ENCODE measurements at regions not wholly inside any gene's neighbourhood (a gene's known extent, or its start where the extent isn't known, plus 50 kb on each side); places are given as distances from the start of the nearest gene placed in this dataset.

DNA sequence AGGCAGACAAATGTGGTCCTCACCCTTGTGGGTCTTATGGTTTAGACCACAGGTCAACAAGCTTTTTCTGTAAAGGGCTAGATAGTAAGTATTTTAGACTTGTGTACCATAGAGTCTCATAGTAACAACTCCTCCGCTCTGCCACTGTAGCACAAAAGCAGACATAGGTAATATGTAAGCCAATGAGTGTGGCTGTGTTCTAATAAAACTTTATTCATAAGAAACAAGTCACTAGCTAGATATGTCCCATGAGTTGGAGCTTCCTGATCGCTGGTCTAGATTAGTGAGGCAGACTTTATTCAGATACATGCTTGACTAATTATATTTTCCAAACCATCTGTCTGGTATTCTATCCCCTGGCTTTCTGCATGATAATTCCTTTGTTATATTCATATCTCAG is 196.4 kb upstream of the TSHZ2 start:
- intact Hi-C loops (cut with micrococcal nuclease): no loop called here
- no peak overlapping the region for H2AFZ ChIP-seq (ENCODE audit: insufficient read depth, low read depth, low read length, poor library complexity, severe bottlenecking)
- H3K9me3 ChIP-seq (replicated peaks in 1 of 2; ENCODE audit: control insufficient read depth in 1 of 2, insufficient read depth in 1 of 2, low read length in 2 of 2): no peaks in the 10 kb centered on the region
- H3K4me3 ChIP-seq (replicated peaks in 1 of 3; ENCODE audit: low read depth in 2 of 3, low read length in 3 of 3): no peak overlapping the region
- no peak overlapping the region for H3K4me2 ChIP-seq (replicated peaks; ENCODE audit: extremely low read depth, low read length, poor library complexity, severe bottlenecking)
- H3K27me3 Mint-ChIP-seq (ENCODE audit: low read depth in 3 of 3): peaks cover 2 to 6% (median 3%) of the 10 kb centered on the region in 3 donors
- no peaks in the 10 kb centered on the region for H3K27me3 ChIP-seq (ENCODE audit: control insufficient read depth in 2 of 2, insufficient read depth in 2 of 2, low read length in 2 of 2)
- H3K27ac Mint-ChIP-seq: no peak overlapping the region
- 86% methylated on average over 1 of the region's 2 CpGs for WGBS (ENCODE audit: insufficient coverage)
- DNase-seq: no peak
- H3K4me1 Mint-ChIP-seq: no peaks in the 10 kb centered on the region
- H3K9ac ChIP-seq (ENCODE audit: insufficient read depth, low read length, poor library complexity, severe bottlenecking): no peak overlapping the region
- no peaks in the 10 kb centered on the region for H3K79me2 ChIP-seq (ENCODE audit: insufficient read depth, low read length)
- H3K9me3 Mint-ChIP-seq: no peaks in the 10 kb centered on the region
- no peak overlapping the region for H3K4me3 Mint-ChIP-seq
- no peaks in the 10 kb centered on the region for H3K36me3 Mint-ChIP-seq
- no peaks in the 10 kb centered on the region for H3K36me3 ChIP-seq (replicated peaks in 1 of 2; ENCODE audit: control insufficient read depth in 1 of 2, insufficient read depth in 2 of 2, low read length in 2 of 2)
- H3K27ac ChIP-seq (ENCODE audit: low read depth in 1 of 2, low read length in 2 of 2): no peak overlapping the region
- TF ChIP-seq, protein P1, sequence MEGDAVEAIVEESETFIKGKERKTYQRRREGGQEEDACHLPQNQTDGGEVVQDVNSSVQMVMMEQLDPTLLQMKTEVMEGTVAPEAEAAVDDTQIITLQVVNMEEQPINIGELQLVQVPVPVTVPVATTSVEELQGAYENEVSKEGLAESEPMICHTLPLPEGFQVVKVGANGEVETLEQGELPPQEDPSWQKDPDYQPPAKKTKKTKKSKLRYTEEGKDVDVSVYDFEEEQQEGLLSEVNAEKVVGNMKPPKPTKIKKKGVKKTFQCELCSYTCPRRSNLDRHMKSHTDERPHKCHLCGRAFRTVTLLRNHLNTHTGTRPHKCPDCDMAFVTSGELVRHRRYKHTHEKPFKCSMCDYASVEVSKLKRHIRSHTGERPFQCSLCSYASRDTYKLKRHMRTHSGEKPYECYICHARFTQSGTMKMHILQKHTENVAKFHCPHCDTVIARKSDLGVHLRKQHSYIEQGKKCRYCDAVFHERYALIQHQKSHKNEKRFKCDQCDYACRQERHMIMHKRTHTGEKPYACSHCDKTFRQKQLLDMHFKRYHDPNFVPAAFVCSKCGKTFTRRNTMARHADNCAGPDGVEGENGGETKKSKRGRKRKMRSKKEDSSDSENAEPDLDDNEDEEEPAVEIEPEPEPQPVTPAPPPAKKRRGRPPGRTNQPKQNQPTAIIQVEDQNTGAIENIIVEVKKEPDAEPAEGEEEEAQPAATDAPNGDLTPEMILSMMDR (IDR thresholded peaks at IDR 0.05): no peak
- H3K4me1 ChIP-seq (ENCODE audit: control insufficient read depth in 1 of 2, insufficient read depth in 2 of 2, low read length in 2 of 2): no peaks in the 10 kb centered on the region
- no peaks in the 10 kb centered on the region for H4K20me1 ChIP-seq (ENCODE audit: insufficient read depth, low read length)

- H3K27me3 Mint-ChIP-seq (ENCODE audit: low read depth in 3 of 3): peaks cover 0 to 2% (median 2%) of the 10 kb centered on the region in 3 donors
- no peaks in the 10 kb centered on the region for H3K36me3 Mint-ChIP-seq
- TF ChIP-seq, protein P1 (IDR thresholded peaks at IDR 0.05): no peak
- no peak for DNase-seq
- no peak overlapping the region for H3K9ac ChIP-seq (ENCODE audit: insufficient read depth, low read length, poor library complexity, severe bottlenecking)
- peaks cover 0 to 7% (median 0%) of the 10 kb centered on the region in 7 donors for H3K9me3 Mint-ChIP-seq
- whole genome bisulfite sequencing (ENCODE audit: insufficient coverage): no CpG with 5 or more reads among the region's 6 CpGs
- H3K4me1 Mint-ChIP-seq: no peaks in the 10 kb centered on the region
- no peak overlapping the region for H3K4me3 Mint-ChIP-seq
- no peaks in the 10 kb centered on the region for H3K27me3 ChIP-seq (ENCODE audit: control insufficient read depth in 2 of 2, insufficient read depth in 2 of 2, low read length in 2 of 2)
- H3K4me2 ChIP-seq (replicated peaks; ENCODE audit: extremely low read depth, low read length, poor library complexity, severe bottlenecking): no peak overlapping the region
- H3K27ac Mint-ChIP-seq: no peak overlapping the region
- no peak overlapping the region for H2AFZ ChIP-seq (ENCODE audit: insufficient read depth, low read depth, low read length, poor library complexity, severe bottlenecking)
- H3K79me2 ChIP-seq (ENCODE audit: insufficient read depth, low read length): no peaks in the 10 kb centered on the region
- intact Hi-C loops (cut with micrococcal nuclease): no loop called here
- no peak overlapping the region for H3K4me3 ChIP-seq (replicated peaks in 1 of 3; ENCODE audit: low read depth in 2 of 3, low read length in 3 of 3)
- H3K27ac ChIP-seq (ENCODE audit: low read depth in 1 of 2, low read length in 2 of 2): no peak overlapping the region
- H3K4me1 ChIP-seq (ENCODE audit: control insufficient read depth in 1 of 2, insufficient read depth in 2 of 2, low read length in 2 of 2): no peaks in the 10 kb centered on the region
- no peaks in the 10 kb centered on the region for H4K20me1 ChIP-seq (ENCODE audit: insufficient read depth, low read length)
- H3K9me3 ChIP-seq (replicated peaks in 1 of 2; ENCODE audit: control insufficient read depth in 1 of 2, insufficient read depth in 1 of 2, low read length in 2 of 2): no peaks in the 10 kb centered on the region
- no peaks in the 10 kb centered on the region for H3K36me3 ChIP-seq (replicated peaks in 1 of 2; ENCODE audit: control insufficient read depth in 1 of 2, insufficient read depth in 2 of 2, low read length in 2 of 2)
Observed at GRCh38 chr20:52768694-52769093, 203.5 kb upstream of the TSHZ2 start.

All from CD14-positive monocyte (primary cell).